CD4-positive, CD25-positive, alpha-beta regulatory T cell (primary cell): ENCODE measurements at regions not wholly inside any gene's neighbourhood (a gene's known extent, or its start where the extent isn't known, plus 50 kb on each side); places are given as distances from the start of the nearest gene placed in this dataset.
A peak's percentile ranks its signal among the peaks of the same experiment; 100 is the strongest.

Experiments
- ATAC-seq, 2 donors: fragments of 150-1000 bp; cut with Tn5 transposase; one replicate each; pipeline ENCODE4 v1.10.0; 2021; ENCODE audit warnings: low read depth in 2 of 2, moderate number of reproducible peaks in 2 of 2, moderate library complexity in 1 of 2
- DNase-seq, 3 donors: peaks; one replicate each; pipeline versions ENCODE4 v3.0.0 to v3.0.0-alpha.2; 2012 to 2022; ENCODE audit warnings: mixed read lengths in 1 of 3
- H3K27ac ChIP-seq: one replicate; pipeline ENCODE4 v1.7.0; 2013; ENCODE audit warnings: mild to moderate bottlenecking, low read length; ENCODE audit not compliant: insufficient read depth, poor library complexity, severe bottlenecking
- H3K27me3 ChIP-seq: one replicate; pipeline ENCODE4 v1.7.0; 2013; ENCODE audit warnings: low read length; ENCODE audit not compliant: control insufficient read depth, insufficient read depth
- H3K36me3 ChIP-seq: one replicate; pipeline ENCODE4 v1.7.0; 2013; ENCODE audit warnings: mild to moderate bottlenecking, low read length, moderate library complexity; ENCODE audit not compliant: control insufficient read depth, insufficient read depth
- H3K4me1 ChIP-seq: 2 replicates; pipeline ENCODE4 v1.7.0; 2013; ENCODE audit warnings: mild to moderate bottlenecking, low read length; ENCODE audit not compliant: insufficient read depth, control insufficient read depth, poor library complexity, severe bottlenecking
- H3K4me3 ChIP-seq: one replicate; pipeline ENCODE4 v1.7.0; 2013; ENCODE audit warnings: low read depth, mild to moderate bottlenecking, low read length, moderate library complexity
- H3K9me3 ChIP-seq, 2 experiments: 1 replicate in 1 of 2; 2 replicates in 1 of 2; pipeline ENCODE4 v1.7.0; 2013; ENCODE audit warnings: low read length in 2 of 2, mild to moderate bottlenecking in 1 of 2, moderate library complexity in 1 of 2; ENCODE audit not compliant: control insufficient read depth in 2 of 2
- H3K27ac Mint-ChIP-seq, 3 donors: one replicate each; pipeline ENCODE4 v1.8.0; 2020 to 2022; ENCODE audit warnings: mild to moderate bottlenecking in 3 of 3, mixed read lengths in 3 of 3, moderate library complexity in 2 of 3
- H3K27me3 Mint-ChIP-seq: one replicate; pipeline ENCODE4 v1.8.0; 2022; ENCODE audit warnings: mild to moderate bottlenecking, mixed read lengths
- H3K36me3 Mint-ChIP-seq: one replicate; pipeline ENCODE4 v1.8.0; 2020; ENCODE audit warnings: mixed read lengths
- H3K4me1 Mint-ChIP-seq, 4 donors: one replicate each; pipeline ENCODE4 v1.8.0; 2020 to 2022; ENCODE audit warnings: mixed read lengths in 4 of 4, mild to moderate bottlenecking in 1 of 4
- H3K4me3 Mint-ChIP-seq, 4 donors: one replicate each; pipeline ENCODE4 v1.8.0; 2020 to 2022; ENCODE audit warnings: mild to moderate bottlenecking in 4 of 4, mixed read lengths in 4 of 4, moderate library complexity in 3 of 4
- H3K9me3 Mint-ChIP-seq, 7 donors: one replicate each; pipeline ENCODE4 v1.8.0; 2020 to 2022; ENCODE audit warnings: mixed read lengths in 7 of 7, mild to moderate bottlenecking in 3 of 7, moderate library complexity in 2 of 7

DNA sequence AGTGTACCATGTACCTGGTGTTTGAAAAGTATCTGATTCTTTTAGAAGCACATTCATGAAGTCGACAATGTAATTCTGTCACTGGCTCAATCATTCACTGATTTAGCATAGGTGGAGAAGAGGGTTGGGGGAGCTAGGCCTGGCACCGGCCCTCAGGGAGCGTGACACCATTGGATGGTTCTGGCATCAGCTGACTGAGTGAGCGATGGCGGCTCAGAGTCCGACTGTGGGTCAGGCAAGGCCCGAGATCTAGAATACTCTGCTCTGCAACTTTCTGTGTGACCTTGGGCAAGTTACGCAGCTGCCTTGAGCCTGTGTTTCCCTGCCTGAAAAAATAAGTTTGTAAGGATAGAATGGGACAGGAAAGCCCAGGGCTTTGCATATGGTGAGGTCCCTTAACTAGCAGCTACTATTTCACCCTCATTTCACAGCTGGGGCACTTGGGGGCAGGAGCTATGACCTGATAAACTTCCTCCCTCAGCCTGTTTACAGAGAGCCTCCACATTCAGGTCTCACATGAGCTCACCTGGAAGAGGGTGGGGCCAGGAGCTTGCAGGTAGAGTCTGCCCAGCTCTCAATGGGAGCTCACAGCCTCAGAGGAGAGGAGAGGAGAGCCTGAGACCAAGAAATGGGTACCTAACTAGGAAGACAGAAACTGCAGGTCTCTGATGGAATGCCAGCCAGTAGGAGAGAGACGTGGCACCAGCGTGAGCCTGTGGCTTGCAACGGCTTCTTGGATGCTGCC, 153.7 kb upstream of the TLE3 start:
- H3K27me3 Mint-ChIP-seq = no peaks in the 10 kb centered on the region
- Histone ChIP-seq H3K4me3 (no peak overlapping the region), H3K4me1 (no peaks in the 10 kb centered on the region), H3K36me3 (no peaks in the 10 kb centered on the region), H3K27me3 (no peaks in the 10 kb centered on the region), H3K9me3 (no peaks in the 10 kb centered on the region), H3K27ac (no peak overlapping the region)
- no peak overlapping the region for H3K4me3 Mint-ChIP-seq
- H3K27ac Mint-ChIP-seq = no peak overlapping the region
- peaks cover 0 to 2% (median 0%) of the 10 kb centered on the region in 7 donors for H3K9me3 Mint-ChIP-seq
- DNase-seq (no peak), ATAC-seq (no peak)
- no peaks in the 10 kb centered on the region for H3K36me3 Mint-ChIP-seq
- peaks cover 0 to 10% (median 7%) of the 10 kb centered on the region in 4 donors for H3K4me1 Mint-ChIP-seq

DNA sequence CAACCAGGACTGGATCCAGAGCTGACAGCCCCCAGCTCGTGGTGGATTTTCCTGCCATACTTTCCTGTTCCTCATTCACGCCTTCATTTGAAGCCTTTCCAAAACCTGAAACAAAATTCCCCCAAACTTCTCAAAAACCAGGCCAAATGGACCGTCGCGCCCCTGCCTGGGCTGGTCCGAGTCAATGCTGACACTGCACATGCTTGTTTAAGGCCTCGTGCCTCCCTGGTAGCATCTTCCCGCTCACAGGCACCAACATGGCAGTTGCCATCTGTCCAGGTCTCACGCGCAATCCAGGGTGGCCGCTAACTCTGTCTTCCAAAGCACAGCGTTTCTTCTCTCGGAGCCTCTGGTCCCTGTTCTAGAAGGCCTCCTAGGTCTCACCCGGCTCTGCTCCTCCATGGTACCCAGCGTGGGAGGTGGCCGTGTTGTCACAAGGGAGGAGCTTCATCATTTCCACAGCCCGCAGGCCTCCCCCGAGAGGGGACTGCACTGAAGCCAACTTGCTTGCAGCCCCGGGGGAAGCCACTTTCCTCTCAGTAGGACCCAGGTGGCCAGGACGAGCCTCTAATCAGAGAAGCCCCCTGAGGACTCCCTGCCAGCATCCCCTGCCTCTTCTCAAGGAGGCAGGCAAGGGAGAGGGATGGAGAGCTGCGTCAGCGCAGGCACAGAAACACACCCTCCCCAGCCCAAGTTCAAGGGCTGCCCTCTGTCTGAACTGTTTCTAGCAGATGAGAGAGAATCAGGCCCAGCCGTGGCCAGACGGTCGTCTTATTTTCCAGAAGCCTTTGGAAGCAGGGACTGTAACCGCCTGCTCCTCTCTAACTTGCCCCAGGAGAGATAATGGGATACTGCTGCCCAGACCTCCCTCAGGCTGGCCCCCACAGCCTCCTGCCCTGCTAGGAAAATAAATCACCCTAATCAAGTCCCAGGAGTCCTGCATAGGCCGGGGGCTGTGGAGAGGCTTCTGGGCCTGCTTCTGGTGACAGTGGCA, 152.8 kb upstream of the TLE3 start:
- Mint-ChIP-seq H3K4me1 (peaks cover 0 to 10% (median 7%) of the 10 kb centered on the region in 4 donors), H3K4me3 (no peak overlapping the region), H3K36me3 (no peaks in the 10 kb centered on the region), H3K9me3 (no peaks in the 10 kb centered on the region), H3K27ac (no peak overlapping the region), H3K27me3 (no peaks in the 10 kb centered on the region)
- no peaks in the 10 kb centered on the region for H3K9me3 ChIP-seq
- no peak overlapping the region for H3K4me3 ChIP-seq
- H3K4me1 ChIP-seq = no peaks in the 10 kb centered on the region
- H3K36me3 ChIP-seq = no peaks in the 10 kb centered on the region
- DNase-seq (no peak), ATAC-seq (no peak)
- H3K27me3 ChIP-seq = no peaks in the 10 kb centered on the region
- H3K27ac ChIP-seq = no peak overlapping the region

DNA sequence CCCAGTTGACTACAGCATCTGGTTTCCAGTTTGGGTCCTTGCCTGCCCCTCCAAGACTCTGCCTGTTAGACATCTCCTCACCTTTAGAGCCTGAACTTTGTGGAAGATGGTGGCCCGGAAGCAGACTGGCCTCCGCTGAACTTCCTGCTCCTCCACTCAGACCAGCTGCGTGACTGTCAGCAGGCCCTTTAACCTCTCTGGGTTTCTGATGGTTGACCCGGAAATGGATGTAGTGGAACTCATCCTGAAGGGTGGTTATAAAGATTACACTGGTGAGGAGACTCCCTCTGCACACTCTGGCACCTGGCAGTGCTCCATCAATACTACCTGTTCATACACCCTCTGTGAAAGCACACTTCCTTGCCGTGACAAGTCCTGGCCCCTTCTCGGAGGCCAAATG, 151.9 kb upstream of the TLE3 start:
- DNase-seq = no peak
- H3K27ac Mint-ChIP-seq = no peak overlapping the region
- H3K4me3 Mint-ChIP-seq = no peak overlapping the region
- H3K36me3 ChIP-seq = no peaks in the 10 kb centered on the region
- no peak overlapping the region for H3K4me3 ChIP-seq
- no peaks in the 10 kb centered on the region for H3K27me3 ChIP-seq
- no peaks in the 10 kb centered on the region for H3K9me3 Mint-ChIP-seq
- H3K27ac ChIP-seq = no peak overlapping the region
- H3K27me3 Mint-ChIP-seq = no peaks in the 10 kb centered on the region
- H3K9me3 ChIP-seq = no peaks in the 10 kb centered on the region
- H3K4me1 Mint-ChIP-seq = peaks cover 0 to 10% (median 8%) of the 10 kb centered on the region in 4 donors
- no peaks in the 10 kb centered on the region for H3K36me3 Mint-ChIP-seq
- no peaks in the 10 kb centered on the region for H3K4me1 ChIP-seq
- no peak for ATAC-seq

DNA sequence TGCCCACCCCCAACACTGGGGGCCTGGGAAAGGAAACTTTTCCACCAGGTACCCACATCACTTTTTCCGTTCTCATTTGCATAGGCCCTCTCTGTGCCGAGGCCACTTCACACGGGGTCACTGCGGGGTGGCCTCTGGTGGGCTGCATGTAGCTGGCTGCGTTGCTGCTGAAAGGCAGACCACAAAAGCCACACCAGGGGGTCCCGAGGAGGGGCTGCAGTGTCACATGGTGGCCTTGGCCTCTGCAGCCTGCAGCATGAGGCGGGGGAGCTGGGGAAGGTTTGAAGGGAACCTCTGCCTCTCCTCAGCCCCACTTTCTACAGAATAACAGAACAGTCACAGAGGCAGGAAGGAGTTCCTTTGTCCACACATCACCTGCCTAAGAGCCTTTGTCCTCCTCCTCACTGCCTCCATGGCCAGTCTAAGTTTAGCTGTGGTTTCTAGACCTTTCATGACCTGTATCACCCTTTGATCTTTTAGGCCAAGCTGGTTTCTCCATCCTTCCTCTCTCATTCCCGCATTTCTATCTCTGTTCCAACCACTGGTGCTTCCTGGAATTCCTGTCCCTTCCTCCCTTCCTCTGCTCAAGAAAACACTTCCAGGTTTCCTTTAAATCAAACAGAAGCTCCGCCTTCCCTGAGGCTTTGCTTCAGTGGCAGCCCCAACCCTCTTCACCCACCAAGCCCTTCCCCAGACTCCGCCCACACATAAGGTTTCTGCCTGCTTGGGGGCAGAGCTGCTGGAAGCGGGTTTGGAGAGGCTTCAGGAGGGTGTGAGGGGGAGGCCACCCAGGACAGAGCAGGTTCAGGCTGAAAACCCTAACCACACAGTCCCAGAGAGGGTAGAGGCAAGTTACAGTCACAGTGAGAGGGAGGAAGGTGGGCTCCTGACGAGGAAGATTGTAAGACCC, 150.7 kb upstream of the TLE3 start:
- ATAC-seq (no peak), DNase-seq (no peak)

DNA sequence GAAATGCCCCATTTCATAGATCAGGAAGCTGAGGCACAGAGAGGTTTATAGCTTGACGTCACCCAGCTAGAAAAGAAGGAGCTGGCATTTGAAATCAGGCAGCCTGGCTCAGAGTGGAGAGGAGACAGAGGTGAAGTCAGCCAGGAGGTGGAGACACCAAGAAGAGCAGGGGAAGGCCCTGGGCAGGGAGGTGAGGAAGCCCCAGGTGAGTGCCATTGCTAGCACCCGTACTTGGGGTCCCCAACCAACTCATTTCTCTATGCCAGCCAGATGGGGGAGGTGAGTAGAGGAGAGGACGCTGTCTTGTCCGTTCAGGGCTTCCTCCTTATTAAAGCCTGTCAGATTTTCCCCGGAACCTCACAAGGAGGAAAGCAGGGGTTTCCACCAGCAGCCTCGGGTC, 149.6 kb upstream of the TLE3 start:
- DNase-seq = no peak
- Histone ChIP-seq H3K4me1 (no peaks in the 10 kb centered on the region), H3K27me3 (no peaks in the 10 kb centered on the region), H3K27ac (no peak overlapping the region), H3K9me3 (no peaks in the 10 kb centered on the region), H3K36me3 (no peaks in the 10 kb centered on the region), H3K4me3 (no peak overlapping the region)
- H3K9me3 Mint-ChIP-seq = no peaks in the 10 kb centered on the region
- H3K4me1 Mint-ChIP-seq = peaks cover 0 to 15% (median 9%) of the 10 kb centered on the region in 4 donors
- peak overlapping the region in 1 of 3 donors; percentile 53 for H3K27ac Mint-ChIP-seq
- no peaks in the 10 kb centered on the region for H3K27me3 Mint-ChIP-seq
- H3K4me3 Mint-ChIP-seq = no peak overlapping the region
- ATAC-seq = no peak
- no peaks in the 10 kb centered on the region for H3K36me3 Mint-ChIP-seq

More for the DNA sequence above, 150.7 kb upstream of the TLE3 start:
- Mint-ChIP-seq H3K4me3 (no peak overlapping the region), H3K9me3 (no peaks in the 10 kb centered on the region), H3K27ac (no peak overlapping the region), H3K36me3 (no peaks in the 10 kb centered on the region), H3K4me1 (peaks cover 0 to 10% (median 8%) of the 10 kb centered on the region in 4 donors), H3K27me3 (no peaks in the 10 kb centered on the region)
- Histone ChIP-seq H3K9me3 (no peaks in the 10 kb centered on the region), H3K4me3 (no peak overlapping the region), H3K4me1 (no peaks in the 10 kb centered on the region), H3K27ac (no peak overlapping the region), H3K27me3 (no peaks in the 10 kb centered on the region), H3K36me3 (no peaks in the 10 kb centered on the region)

DNA sequence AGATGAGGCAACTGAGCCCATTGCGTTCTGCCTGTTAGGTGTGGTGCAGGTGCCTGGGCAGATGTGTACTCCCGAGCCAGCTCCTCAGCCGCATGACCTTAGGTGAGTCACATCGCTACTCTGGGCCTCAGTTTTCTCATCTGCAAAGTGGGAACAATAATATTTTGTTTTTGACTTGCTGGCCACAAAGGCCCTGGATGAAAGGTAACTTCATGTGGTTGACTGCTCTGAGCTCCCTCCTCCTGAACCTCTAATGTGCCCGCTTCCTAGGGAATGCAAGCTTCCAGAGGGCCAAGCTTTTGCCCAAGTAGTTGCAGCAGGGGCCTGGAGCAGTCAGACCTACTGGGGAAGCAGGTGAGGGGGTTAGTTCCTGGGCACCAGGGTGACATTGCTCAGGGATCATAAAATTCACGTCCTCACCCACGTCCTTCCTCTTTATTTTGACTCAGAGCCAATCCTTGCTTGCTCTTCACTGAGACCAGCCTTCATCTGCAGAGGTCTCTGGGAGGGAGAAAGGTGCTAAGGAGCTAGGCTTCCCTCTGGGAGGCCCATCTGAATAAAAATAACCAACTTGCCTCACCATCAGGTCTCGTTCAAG, 149.0 kb upstream of the TLE3 start:
- Histone ChIP-seq H3K4me1 (no peaks in the 10 kb centered on the region), H3K9me3 (no peaks in the 10 kb centered on the region), H3K27ac (no peak overlapping the region), H3K36me3 (no peaks in the 10 kb centered on the region), H3K4me3 (no peak overlapping the region), H3K27me3 (no peaks in the 10 kb centered on the region)
- DNase-seq (no peak), ATAC-seq (no peak)
- no peaks in the 10 kb centered on the region for H3K36me3 Mint-ChIP-seq
- no peak overlapping the region for H3K27ac Mint-ChIP-seq
- H3K27me3 Mint-ChIP-seq = no peaks in the 10 kb centered on the region
- H3K4me1 Mint-ChIP-seq = peaks cover 0 to 13% (median 8%) of the 10 kb centered on the region in 4 donors
- no peak overlapping the region for H3K4me3 Mint-ChIP-seq
- H3K9me3 Mint-ChIP-seq = no peaks in the 10 kb centered on the region
